BLaER1 (cell line): ENCODE measurements at regions not wholly inside any gene's neighbourhood (a gene's known extent, or its start where the extent isn't known, plus 50 kb on each side); places are given as distances from the start of the nearest gene placed in this dataset.

Experiments
- H3K27ac ChIP-seq: shearing (Covaris generic); formaldehyde crosslinking; 2 replicates; pipeline ENCODE4 v1.8.1; 2022
- H3K27me3 ChIP-seq: shearing (Covaris generic); formaldehyde crosslinking; 2 replicates; pipeline ENCODE4 v1.8.1; 2022
- H3K36me3 ChIP-seq: shearing (Covaris generic); formaldehyde crosslinking; 2 replicates; pipeline ENCODE4 v1.8.1; 2022
- H3K4me1 ChIP-seq: shearing (Covaris generic); formaldehyde crosslinking; 2 replicates; pipeline ENCODE4 v1.8.1; 2022
- H3K4me2 ChIP-seq: shearing (Covaris generic); formaldehyde crosslinking; 2 replicates; pipeline ENCODE4 v1.8.1; 2022
- H3K4me3 ChIP-seq: shearing (Covaris generic); formaldehyde crosslinking; 2 replicates; pipeline ENCODE4 v1.8.1; 2022
- H3K9ac ChIP-seq: shearing (Covaris generic); formaldehyde crosslinking; 2 replicates; pipeline ENCODE4 v1.8.1; 2022
- H3K9me3 ChIP-seq: shearing (Covaris generic); formaldehyde crosslinking; 2 replicates; pipeline ENCODE4 v1.8.1; 2022
- H4K20me1 ChIP-seq: shearing (Covaris generic); formaldehyde crosslinking; 2 replicates; pipeline ENCODE4 v1.8.1; 2022
- Cebpa-rat ChIP-seq: shearing (Covaris generic); IDR thresholded peaks from 2 replicates; pipeline ENCODE4 v1.8.1; 2022

GRCh38 chr3:162192340-162193029, 695.9 kb downstream of the OTOL1 start:
- H3K9ac ChIP-seq: no peak overlapping the region
- H3K36me3 ChIP-seq: no peaks in the 10 kb centered on the region
- H3K4me1 ChIP-seq: no peaks in the 10 kb centered on the region

GRCh38 chr3:162193148-162194095, 696.8 kb downstream of the OTOL1 start:
- Histone ChIP-seq H4K20me1 (no peaks in the 10 kb centered on the region), H3K4me2 (no peak overlapping the region), H3K36me3 (no peaks in the 10 kb centered on the region), H3K4me3 (no peak overlapping the region), H3K9me3 (peaks cover 5% of the 10 kb centered on the region), H3K9ac (no peak overlapping the region), H3K4me1 (no peaks in the 10 kb centered on the region), H3K27me3 (no peaks in the 10 kb centered on the region), H3K27ac (no peak overlapping the region)
- no peak for TF ChIP-seq Cebpa-rat

More at GRCh38 chr3:162192340-162193029, 695.9 kb downstream of the OTOL1 start:
- TF ChIP-seq Cebpa-rat: no peak
- Histone ChIP-seq H4K20me1 (no peaks in the 10 kb centered on the region), H3K27ac (no peak overlapping the region), H3K4me2 (no peak overlapping the region), H3K27me3 (no peaks in the 10 kb centered on the region), H3K4me3 (no peak overlapping the region), H3K9me3 (peaks cover 5% of the 10 kb centered on the region)

GRCh38 chr3:162195147-162195546, 698.5 kb downstream of the OTOL1 start:
- Histone ChIP-seq H3K9me3 (peaks cover 5% of the 10 kb centered on the region), H3K4me2 (no peak overlapping the region), H3K9ac (no peak overlapping the region), H3K27me3 (no peaks in the 10 kb centered on the region), H4K20me1 (no peaks in the 10 kb centered on the region), H3K4me3 (no peak overlapping the region), H3K4me1 (no peaks in the 10 kb centered on the region), H3K27ac (no peak overlapping the region), H3K36me3 (no peaks in the 10 kb centered on the region)
- no peak for TF ChIP-seq Cebpa-rat

- H3K9me3 ChIP-seq: no peaks in the 10 kb centered on the region
- TF ChIP-seq Cebpa-rat: no peak
- H3K27me3 ChIP-seq: no peaks in the 10 kb centered on the region
- H4K20me1 ChIP-seq: no peaks in the 10 kb centered on the region
- no peak overlapping the region for H3K4me3 ChIP-seq
- H3K27ac ChIP-seq: no peak overlapping the region
- H3K4me1 ChIP-seq: no peaks in the 10 kb centered on the region
- no peak overlapping the region for H3K9ac ChIP-seq
- H3K36me3 ChIP-seq: no peaks in the 10 kb centered on the region
- H3K4me2 ChIP-seq: no peak overlapping the region
Measured at GRCh38 chr3:162196964-162197363, 700.4 kb downstream of the OTOL1 start.

DNA sequence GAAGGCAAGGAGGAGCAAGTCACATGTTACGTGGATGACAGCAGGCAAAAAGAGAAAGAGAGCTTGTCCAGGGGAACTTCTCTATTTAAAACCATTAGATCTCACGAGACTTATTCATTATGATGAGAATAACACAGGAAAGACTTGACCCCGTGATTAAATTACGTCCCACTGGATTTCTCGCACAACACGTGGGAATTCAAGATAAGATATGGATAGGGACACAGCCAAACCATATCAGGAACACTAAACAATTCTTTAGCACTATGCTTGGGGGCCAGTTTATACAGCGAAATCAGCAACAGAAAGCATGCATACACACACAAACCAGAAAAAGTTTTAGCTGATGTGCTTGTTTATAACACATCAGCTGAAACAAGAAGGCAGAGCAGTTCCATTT, 704.2 kb downstream of the OTOL1 start:
- Histone ChIP-seq H3K9ac (no peak overlapping the region), H3K27me3 (no peaks in the 10 kb centered on the region), H3K4me1 (no peaks in the 10 kb centered on the region), H3K9me3 (no peaks in the 10 kb centered on the region), H3K27ac (no peak overlapping the region), H3K4me3 (no peak overlapping the region), H3K36me3 (no peaks in the 10 kb centered on the region), H3K4me2 (no peak overlapping the region), H4K20me1 (no peaks in the 10 kb centered on the region)
- TF ChIP-seq Cebpa-rat: no peak

DNA sequence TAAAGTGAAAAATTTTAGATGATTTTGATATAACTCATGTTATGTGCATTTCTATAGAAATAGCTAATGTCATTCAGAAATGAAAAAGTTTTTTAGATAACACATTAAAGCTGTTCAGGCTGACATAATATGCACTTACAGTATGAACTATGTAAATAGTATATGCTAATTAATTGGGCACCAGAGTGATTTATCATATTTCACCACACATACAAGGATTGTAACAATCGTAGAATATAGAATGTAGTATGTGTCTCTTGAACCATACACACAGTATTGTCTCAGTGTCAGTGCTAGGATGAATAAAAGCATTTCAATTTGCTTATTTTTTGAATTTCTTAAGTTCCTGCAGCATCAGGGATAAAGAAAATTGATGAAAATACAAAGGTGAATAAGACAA, 710.0 kb downstream of the OTOL1 start:
- Histone ChIP-seq H3K36me3 (no peaks in the 10 kb centered on the region), H3K27me3 (no peaks in the 10 kb centered on the region), H3K4me3 (no peak overlapping the region), H3K27ac (no peak overlapping the region), H4K20me1 (no peaks in the 10 kb centered on the region), H3K4me1 (no peaks in the 10 kb centered on the region), H3K9me3 (no peaks in the 10 kb centered on the region), H3K4me2 (no peak overlapping the region), H3K9ac (no peak overlapping the region)
- TF ChIP-seq Cebpa-rat: no peak

DNA sequence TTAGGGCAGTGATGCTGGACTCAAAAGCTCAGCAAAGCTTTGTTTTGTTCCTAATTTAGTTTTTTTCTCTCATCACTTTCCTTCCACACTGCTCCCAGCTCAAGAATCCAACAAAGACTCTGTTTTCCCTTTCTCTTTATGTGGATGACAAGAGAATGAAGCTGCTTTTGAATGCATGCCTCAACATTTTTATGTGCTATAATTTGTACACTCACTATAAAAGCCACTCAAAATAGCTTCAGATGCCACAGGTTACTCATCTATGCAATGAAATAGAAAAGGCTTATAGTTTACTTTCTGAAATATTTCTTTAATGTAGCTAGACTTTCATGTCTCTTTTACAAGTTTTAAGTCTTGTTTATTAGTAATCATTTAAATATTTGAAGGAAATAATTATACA, 714.9 kb downstream of the OTOL1 start:
- H3K9ac ChIP-seq: no peak overlapping the region
- H3K9me3 ChIP-seq: no peaks in the 10 kb centered on the region
- no peak overlapping the region for H3K4me2 ChIP-seq
- no peaks in the 10 kb centered on the region for H3K27me3 ChIP-seq
- no peaks in the 10 kb centered on the region for H3K36me3 ChIP-seq
- no peaks in the 10 kb centered on the region for H3K4me1 ChIP-seq
- no peak for TF ChIP-seq Cebpa-rat
- H3K4me3 ChIP-seq: no peak overlapping the region
- no peak overlapping the region for H3K27ac ChIP-seq
- no peaks in the 10 kb centered on the region for H4K20me1 ChIP-seq

GRCh38 chr3:162213196-162213595, 716.6 kb downstream of the OTOL1 start:
- Histone ChIP-seq H3K27me3 (no peaks in the 10 kb centered on the region), H3K4me1 (no peaks in the 10 kb centered on the region), H3K9ac (no peak overlapping the region), H3K4me3 (no peak overlapping the region), H3K36me3 (no peaks in the 10 kb centered on the region), H3K27ac (no peak overlapping the region), H3K9me3 (no peaks in the 10 kb centered on the region), H3K4me2 (no peak overlapping the region), H4K20me1 (no peaks in the 10 kb centered on the region)
- TF ChIP-seq Cebpa-rat: no peak

DNA sequence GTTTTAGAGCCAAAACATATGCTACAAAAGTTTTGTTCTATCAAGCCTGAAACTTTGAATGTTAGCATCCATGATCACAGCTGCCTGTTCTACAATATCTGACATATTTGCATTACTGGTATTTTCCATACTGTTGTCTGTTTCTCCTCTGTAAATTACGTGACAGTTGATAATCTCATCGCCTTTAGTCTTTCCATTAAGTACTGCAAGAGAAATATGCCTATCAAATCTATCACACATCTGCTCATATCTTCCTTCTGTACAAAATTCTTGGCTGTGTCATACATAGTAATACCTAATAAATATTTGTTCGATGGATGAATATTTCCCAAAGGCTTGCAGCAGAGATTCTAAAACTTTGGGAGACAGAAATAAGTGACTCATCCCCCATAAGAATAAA, 717.3 kb downstream of the OTOL1 start:
- Histone ChIP-seq H3K9me3 (no peaks in the 10 kb centered on the region), H3K27me3 (no peaks in the 10 kb centered on the region), H3K9ac (no peak overlapping the region), H4K20me1 (no peaks in the 10 kb centered on the region), H3K27ac (no peak overlapping the region), H3K4me3 (no peak overlapping the region), H3K36me3 (no peaks in the 10 kb centered on the region), H3K4me1 (no peaks in the 10 kb centered on the region), H3K4me2 (no peak overlapping the region)
- TF ChIP-seq Cebpa-rat: no peak

DNA sequence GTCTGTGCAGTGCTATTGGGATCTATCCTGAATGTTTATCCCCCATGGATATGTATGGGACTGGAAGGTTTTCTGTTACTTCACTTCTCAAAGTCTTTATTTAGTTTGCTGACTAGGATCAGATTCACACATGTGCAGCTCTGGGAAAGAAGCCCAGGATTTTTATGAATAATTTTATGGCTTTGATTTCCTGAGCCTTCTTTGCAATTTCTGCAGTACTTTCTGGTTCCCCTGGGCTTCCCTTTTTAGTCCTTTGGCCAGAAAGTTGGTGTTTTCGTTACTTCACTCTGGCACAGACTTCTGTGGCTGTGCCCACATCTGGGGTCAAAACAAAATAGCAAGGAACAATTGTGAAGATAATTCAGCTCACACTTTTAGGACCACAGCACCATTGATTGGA, 721.0 kb downstream of the OTOL1 start:
- Histone ChIP-seq H3K4me3 (no peak overlapping the region), H3K4me1 (no peaks in the 10 kb centered on the region), H3K9me3 (no peaks in the 10 kb centered on the region), H3K36me3 (no peaks in the 10 kb centered on the region), H3K9ac (no peak overlapping the region), H3K4me2 (no peak overlapping the region), H3K27me3 (no peaks in the 10 kb centered on the region), H3K27ac (no peak overlapping the region), H4K20me1 (no peaks in the 10 kb centered on the region)
- no peak for TF ChIP-seq Cebpa-rat
